K562 (cell line): ENCODE measurements at regions not wholly inside any gene's neighbourhood (a gene's known extent, or its start where the extent isn't known, plus 50 kb on each side); places are given as distances from the start of the nearest gene placed in this dataset.

Experiments used
- KDM2B ChIP-seq: fragments of 250-450 bp; sonication (Bioruptor Pico); IDR thresholded peaks from 2 replicates; pipeline ENCODE4 v1.8.0; 2021; ENCODE audit warnings: mild to moderate bottlenecking, moderate library complexity
- KLF1 ChIP-seq: fragments of 450-650 bp; IDR thresholded peaks from 2 replicates; pipeline ENCODE4 v1.6.1; 2016; ENCODE audit warnings: missing genetic modification characterization, missing compliant biosample characterization
- MAZ ChIP-seq, 2 experiments: fragments of 450-650 bp in 1 of 2; sonication (generic) in 1 of 2; formaldehyde crosslinking; IDR thresholded peaks in 1 of 2; conservative IDR thresholded peaks in 1 of 2; 2 replicates each; pipeline versions ENCODE4 v1.4.0 to v1.5.0; 2020; ENCODE audit warnings: mild to moderate bottlenecking in 1 of 2, missing genetic modification reagents in 1 of 2
- NBN ChIP-seq: fragments of 450-650 bp; IDR thresholded peaks from 2 replicates; pipeline ENCODE4 v1.6.1; 2016; ENCODE audit warnings: low read depth, mild to moderate bottlenecking
- NCOA4 ChIP-seq: fragments of 450-650 bp; IDR thresholded peaks from 2 replicates; pipeline ENCODE4 v1.6.1; 2018; ENCODE audit warnings: mild to moderate bottlenecking; ENCODE audit not compliant: partially characterized antibody
- XRCC4 ChIP-seq: IDR thresholded peaks from one replicate; pipeline ENCODE4 v1.6.1; 2011; ENCODE audit not compliant: insufficient read depth, insufficient read length; ENCODE audit errors: extremely low read depth
- ZZZ3 ChIP-seq: fragments of 450-650 bp; IDR thresholded peaks from 2 replicates; pipeline ENCODE4 v1.6.1; 2016; ENCODE audit warnings: antibody characterized with exemption, mild to moderate bottlenecking, moderate library complexity
- TF ChIP-seq, protein P1 (sequence below): fragments of 450-650 bp; IDR thresholded peaks from 2 replicates; pipeline ENCODE4 v1.7.1; 2018; ENCODE audit warnings: mild to moderate bottlenecking, low read depth; ENCODE audit not compliant: partially characterized antibody
- TF ChIP-seq, protein P2 (sequence below): fragments of 450-650 bp; formaldehyde crosslinking; conservative IDR thresholded peaks from 2 replicates; pipeline ENCODE4 v1.4.0; 2022; ENCODE audit warnings: mild to moderate bottlenecking, missing genetic modification characterization

DNA sequence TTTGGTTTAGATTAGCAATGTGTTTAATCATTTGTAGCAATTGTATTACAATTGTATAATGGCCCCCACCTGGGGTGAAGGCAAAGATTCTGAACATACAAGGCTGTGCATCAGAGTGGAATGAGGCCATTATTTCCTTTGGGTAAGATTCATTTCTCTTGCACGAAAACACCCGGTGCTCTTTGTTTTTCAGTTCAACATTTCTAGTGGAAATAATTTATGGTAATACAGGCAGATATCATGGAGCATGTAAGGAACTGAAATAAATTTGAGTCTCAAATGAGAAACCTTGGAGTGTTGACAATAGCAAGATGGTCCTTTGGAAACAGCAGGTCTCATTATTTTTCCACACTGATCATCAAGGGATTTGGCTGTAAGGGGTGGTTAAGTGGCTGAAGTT lies 475.9 kb downstream of the GABRG2 start (continued):
- TF ChIP-seq ZZZ3: no peak
- TF ChIP-seq MAZ (CRISPR knock-in tag; conservative IDR thresholded peaks at IDR 0.05 in 1 of 2, IDR thresholded peaks at IDR 0.05 in 1 of 2): no peak
- TF ChIP-seq, protein P1, sequence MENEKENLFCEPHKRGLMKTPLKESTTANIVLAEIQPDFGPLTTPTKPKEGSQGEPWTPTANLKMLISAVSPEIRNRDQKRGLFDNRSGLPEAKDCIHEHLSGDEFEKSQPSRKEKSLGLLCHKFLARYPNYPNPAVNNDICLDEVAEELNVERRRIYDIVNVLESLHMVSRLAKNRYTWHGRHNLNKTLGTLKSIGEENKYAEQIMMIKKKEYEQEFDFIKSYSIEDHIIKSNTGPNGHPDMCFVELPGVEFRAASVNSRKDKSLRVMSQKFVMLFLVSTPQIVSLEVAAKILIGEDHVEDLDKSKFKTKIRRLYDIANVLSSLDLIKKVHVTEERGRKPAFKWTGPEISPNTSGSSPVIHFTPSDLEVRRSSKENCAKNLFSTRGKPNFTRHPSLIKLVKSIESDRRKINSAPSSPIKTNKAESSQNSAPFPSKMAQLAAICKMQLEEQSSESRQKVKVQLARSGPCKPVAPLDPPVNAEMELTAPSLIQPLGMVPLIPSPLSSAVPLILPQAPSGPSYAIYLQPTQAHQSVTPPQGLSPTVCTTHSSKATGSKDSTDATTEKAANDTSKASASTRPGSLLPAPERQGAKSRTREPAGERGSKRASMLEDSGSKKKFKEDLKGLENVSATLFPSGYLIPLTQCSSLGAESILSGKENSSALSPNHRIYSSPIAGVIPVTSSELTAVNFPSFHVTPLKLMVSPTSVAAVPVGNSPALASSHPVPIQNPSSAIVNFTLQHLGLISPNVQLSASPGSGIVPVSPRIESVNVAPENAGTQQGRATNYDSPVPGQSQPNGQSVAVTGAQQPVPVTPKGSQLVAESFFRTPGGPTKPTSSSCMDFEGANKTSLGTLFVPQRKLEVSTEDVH: no peak
- no peak for TF ChIP-seq KLF1 (tag)
- TF ChIP-seq NBN: no peak
- TF ChIP-seq XRCC4: no peak
- TF ChIP-seq NCOA4: no peak
- TF ChIP-seq, protein P2, sequence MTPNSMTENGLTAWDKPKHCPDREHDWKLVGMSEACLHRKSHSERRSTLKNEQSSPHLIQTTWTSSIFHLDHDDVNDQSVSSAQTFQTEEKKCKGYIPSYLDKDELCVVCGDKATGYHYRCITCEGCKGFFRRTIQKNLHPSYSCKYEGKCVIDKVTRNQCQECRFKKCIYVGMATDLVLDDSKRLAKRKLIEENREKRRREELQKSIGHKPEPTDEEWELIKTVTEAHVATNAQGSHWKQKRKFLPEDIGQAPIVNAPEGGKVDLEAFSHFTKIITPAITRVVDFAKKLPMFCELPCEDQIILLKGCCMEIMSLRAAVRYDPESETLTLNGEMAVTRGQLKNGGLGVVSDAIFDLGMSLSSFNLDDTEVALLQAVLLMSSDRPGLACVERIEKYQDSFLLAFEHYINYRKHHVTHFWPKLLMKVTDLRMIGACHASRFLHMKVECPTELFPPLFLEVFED (CRISPR knock-in tag): no peak
- TF ChIP-seq KDM2B: no peak
